B cell (primary cell): ENCODE measurements at regions not wholly inside any gene's neighbourhood (a gene's known extent, or its start where the extent isn't known, plus 50 kb on each side); places are given as distances from the start of the nearest gene placed in this dataset.

ENCODE experiments used
- ATAC-seq: fragments of 200-7000 bp; cut with Tn5 transposase; one replicate; pipeline ENCODE4 v1.10.0; 2021; ENCODE audit warnings: low read depth, mild to moderate bottlenecking, moderate number of reproducible peaks, moderate library complexity
- CTCF ChIA-PET: fragments of 350-600 bp; sonication (Branson Sonifier 250); formaldehyde crosslinking; loops from one replicate; lab custom pipeline; 2021; ENCODE audit warnings: antibody characterized with exemption, inconsistent platforms; lab: Charles Lee
- POLR2A ChIA-PET: fragments of 350-600 bp; sonication (Branson Sonifier 250); formaldehyde crosslinking; loops from one replicate; lab custom pipeline; 2021; ENCODE audit warnings: antibody characterized with exemption; lab: Charles Lee
- DNase-seq: peaks from one replicate; pipeline ENCODE4 v3.0.0; 2013
- H2AFZ ChIP-seq: 2 replicates; pipeline ENCODE4 v1.6.1; 2012; ENCODE audit warnings: mild to moderate bottlenecking, low read depth, low read length; ENCODE audit not compliant: insufficient read depth, poor library complexity, severe bottlenecking
- H3K27ac ChIP-seq, 2 donors: 1 replicate in 1 of 2; 2 replicates in 1 of 2; pipeline ENCODE4 v1.5.1; 2012 to 2013; ENCODE audit warnings: low read length in 2 of 2, mild to moderate bottlenecking in 2 of 2, moderate library complexity in 1 of 2
- H3K27me3 ChIP-seq, 4 experiments: fragments of 200-600 bp in 1 of 4; sonication (generic) in 1 of 4; replicated peaks in 1 of 4; 1 replicate in 2 of 4; 2 replicates in 2 of 4; pipeline versions ENCODE4 v1.6.1 to v1.7.0; 2013 to 2016; ENCODE audit warnings: low read length in 3 of 4, mild to moderate bottlenecking in 2 of 4, mixed read lengths in 1 of 4, moderate library complexity in 1 of 4; ENCODE audit not compliant: insufficient read depth in 4 of 4, control insufficient read depth in 3 of 4; ENCODE audit errors: control extremely low read depth in 1 of 4
- H3K36me3 ChIP-seq, 2 experiments: replicated peaks in 1 of 2; 1 replicate in 1 of 2; 2 replicates in 1 of 2; pipeline versions ENCODE4 v1.6.1 to v1.7.1; 2013; ENCODE audit warnings: low read length in 1 of 2; ENCODE audit not compliant: insufficient read depth in 2 of 2, control insufficient read depth in 1 of 2; ENCODE audit errors: control extremely low read depth in 1 of 2, extremely low read depth in 1 of 2
- H3K4me1 ChIP-seq, 2 donors: fragments of 200-600 bp in 1 of 2; sonication (generic) in 1 of 2; 1 replicate in 1 of 2; 2 replicates in 1 of 2; pipeline versions ENCODE4 v1.5.1 to v1.6.1; 2013 to 2017; ENCODE audit warnings: low read length in 2 of 2; ENCODE audit not compliant: control insufficient read depth in 2 of 2, insufficient read depth in 2 of 2
- H3K4me2 ChIP-seq: replicated peaks from 2 replicates; pipeline ENCODE3; 2012; ENCODE audit warnings: mild to moderate bottlenecking, low read depth, low read length; ENCODE audit not compliant: poor library complexity, severe bottlenecking
- H3K4me3 ChIP-seq, 5 experiments: fragments of 200-600 bp in 1 of 5; sonication (generic) in 1 of 5; 1 replicate in 3 of 5; 2 replicates in 2 of 5; pipeline versions ENCODE4 v1.5.1 to v1.7.0; 2011 to 2016; ENCODE audit warnings: low read length in 4 of 5, mild to moderate bottlenecking in 4 of 5, low read depth in 2 of 5, control low read depth in 1 of 5, moderate library complexity in 1 of 5; ENCODE audit not compliant: insufficient read depth in 1 of 5; ENCODE audit errors: control extremely low read depth in 1 of 5, extremely low read depth in 1 of 5
- H3K79me2 ChIP-seq: fragments of 200-600 bp; sonication (generic); one replicate; pipeline ENCODE4 v1.6.0; 2016; ENCODE audit warnings: low read length; ENCODE audit not compliant: control insufficient read depth, insufficient read depth
- H3K9ac ChIP-seq: fragments of 200-600 bp; sonication (generic); 2 replicates; pipeline ENCODE4 v1.6.1; 2017; ENCODE audit warnings: mild to moderate bottlenecking, low read length, moderate library complexity
- H3K9me3 ChIP-seq, 3 donors: one replicate each; pipeline versions ENCODE4 v1.6.1 to v1.7.1; 2013; ENCODE audit warnings: low read length in 2 of 3; ENCODE audit not compliant: control insufficient read depth in 2 of 3, insufficient read depth in 1 of 3; ENCODE audit errors: control extremely low read depth in 1 of 3
- H4K20me1 ChIP-seq: 2 replicates; pipeline ENCODE4 v1.6.0; 2012; ENCODE audit warnings: mild to moderate bottlenecking, low read length; ENCODE audit not compliant: insufficient read depth, control insufficient read depth, poor library complexity, severe bottlenecking
- H3K27ac Mint-ChIP-seq: one replicate; pipeline ENCODE4 v1.8.0; 2021; ENCODE audit warnings: mixed read lengths
- H3K27me3 Mint-ChIP-seq: one replicate; pipeline ENCODE4 v1.8.0; 2021; ENCODE audit warnings: mixed read lengths
- H3K4me1 Mint-ChIP-seq: one replicate; pipeline ENCODE4 v1.8.0; 2021; ENCODE audit warnings: mixed read lengths
- H3K4me3 Mint-ChIP-seq: one replicate; pipeline ENCODE4 v1.8.0; 2021; ENCODE audit warnings: mixed read lengths
- H3K9me3 Mint-ChIP-seq: one replicate; pipeline ENCODE4 v1.8.0; 2022; ENCODE audit warnings: mixed read lengths; ENCODE audit not compliant: insufficient read depth
- EZH2 ChIP-seq: IDR thresholded peaks from 2 replicates; pipeline ENCODE4 v1.6.1; 2012; ENCODE audit warnings: borderline replicate concordance, low read depth, mild to moderate bottlenecking, moderate library complexity, low read length; ENCODE audit not compliant: insufficient read depth, poor library complexity, severe bottlenecking
- WGBS: methylation state at CpG from one replicate; pipeline ENCODE4 v1.1.5; 2013; ENCODE audit warnings: missing lambda C conversion rate; ENCODE audit not compliant: insufficient coverage; 5-methylcytosine and 5-hydroxymethylcytosine counted together
- intact Hi-C: fragments of 100-400 bp; cut with micrococcal nuclease; formaldehyde crosslinking; loops from one replicate; pipeline ENCODE4 v1.10.0; 2022
- TF ChIP-seq, protein P1 (sequence below): fragments of 200-600 bp; IDR thresholded peaks from one replicate; pipeline ENCODE4 v1.8.0; 2022; ENCODE audit warnings: antibody characterized with exemption, mild to moderate bottlenecking

DNA sequence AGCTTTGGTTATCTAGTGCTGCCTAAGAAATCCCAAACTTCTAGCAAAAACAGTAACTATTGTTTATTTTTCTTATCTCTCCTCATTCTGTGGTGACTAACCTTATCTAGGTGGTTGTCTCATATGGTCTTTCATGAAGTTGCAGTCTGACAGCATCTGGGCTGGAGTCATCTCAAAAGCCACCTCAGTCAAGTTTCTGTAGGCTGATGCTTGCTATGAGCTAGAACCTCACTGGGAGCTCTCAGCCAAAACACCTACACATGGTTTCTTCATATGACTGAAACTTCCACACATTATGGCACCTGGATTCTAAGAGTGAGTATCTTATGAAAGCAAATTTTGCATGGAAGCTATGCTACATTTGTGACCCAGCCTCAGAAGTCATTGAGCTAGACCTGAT, 596.4 kb upstream of the VRK2 start:
- Histone ChIP-seq H3K36me3 (no peaks in the 10 kb centered on the region), H3K27me3 (no peaks in the 10 kb centered on the region), H3K4me2 (no peak overlapping the region), H3K9me3 (no peaks in the 10 kb centered on the region), H3K4me3 (no peak overlapping the region), H4K20me1 (no peaks in the 10 kb centered on the region), H2AFZ (no peak overlapping the region), H3K79me2 (no peaks in the 10 kb centered on the region), H3K27ac (no peak overlapping the region), H3K9ac (no peak overlapping the region), H3K4me1 (no peaks in the 10 kb centered on the region)
- Mint-ChIP-seq H3K4me1 (no peaks in the 10 kb centered on the region), H3K27ac (no peak overlapping the region), H3K4me3 (no peak overlapping the region), H3K9me3 (no peaks in the 10 kb centered on the region), H3K27me3 (no peaks in the 10 kb centered on the region)
- DNase-seq (no peak), ATAC-seq (no peak)
- CTCF ChIA-PET = no interaction called here
- intact Hi-C loops = no loop called here
- POLR2A ChIA-PET = no interaction called here
- no peak for TF ChIP-seq EZH2
- TF ChIP-seq, protein P1, sequence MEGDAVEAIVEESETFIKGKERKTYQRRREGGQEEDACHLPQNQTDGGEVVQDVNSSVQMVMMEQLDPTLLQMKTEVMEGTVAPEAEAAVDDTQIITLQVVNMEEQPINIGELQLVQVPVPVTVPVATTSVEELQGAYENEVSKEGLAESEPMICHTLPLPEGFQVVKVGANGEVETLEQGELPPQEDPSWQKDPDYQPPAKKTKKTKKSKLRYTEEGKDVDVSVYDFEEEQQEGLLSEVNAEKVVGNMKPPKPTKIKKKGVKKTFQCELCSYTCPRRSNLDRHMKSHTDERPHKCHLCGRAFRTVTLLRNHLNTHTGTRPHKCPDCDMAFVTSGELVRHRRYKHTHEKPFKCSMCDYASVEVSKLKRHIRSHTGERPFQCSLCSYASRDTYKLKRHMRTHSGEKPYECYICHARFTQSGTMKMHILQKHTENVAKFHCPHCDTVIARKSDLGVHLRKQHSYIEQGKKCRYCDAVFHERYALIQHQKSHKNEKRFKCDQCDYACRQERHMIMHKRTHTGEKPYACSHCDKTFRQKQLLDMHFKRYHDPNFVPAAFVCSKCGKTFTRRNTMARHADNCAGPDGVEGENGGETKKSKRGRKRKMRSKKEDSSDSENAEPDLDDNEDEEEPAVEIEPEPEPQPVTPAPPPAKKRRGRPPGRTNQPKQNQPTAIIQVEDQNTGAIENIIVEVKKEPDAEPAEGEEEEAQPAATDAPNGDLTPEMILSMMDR = no peak

- ATAC-seq (no peak), DNase-seq (no peak)
- Mint-ChIP-seq H3K4me1 (no peaks in the 10 kb centered on the region), H3K27ac (no peak overlapping the region), H3K4me3 (no peak overlapping the region), H3K27me3 (no peaks in the 10 kb centered on the region), H3K9me3 (no peaks in the 10 kb centered on the region)
- WGBS = 88% methylated on average over 1 of the region's 4 CpGs
- ChIA-PET POLR2A (no interaction called here), CTCF (no interaction called here)
- Histone ChIP-seq H4K20me1 (no peaks in the 10 kb centered on the region), H3K9ac (no peak overlapping the region), H2AFZ (no peak overlapping the region), H3K79me2 (no peaks in the 10 kb centered on the region), H3K27ac (no peak overlapping the region), H3K4me2 (no peak overlapping the region), H3K36me3 (no peaks in the 10 kb centered on the region), H3K4me1 (no peaks in the 10 kb centered on the region), H3K27me3 (no peaks in the 10 kb centered on the region), H3K4me3 (no peak overlapping the region), H3K9me3 (no peaks in the 10 kb centered on the region)
- intact Hi-C loops = no loop called here
- TF ChIP-seq EZH2 = no peak
- TF ChIP-seq, protein P1 = no peak
Observed at GRCh38 chr2:57452634-57453033, 594.0 kb upstream of the VRK2 start.
